HuH-7 (cell line): ENCODE measurements at regions not wholly inside any gene's neighbourhood (a gene's known extent, or its start where the extent isn't known, plus 50 kb on each side); places are given as distances from the start of the nearest gene placed in this dataset.

ENCODE experiments used
- DNase-seq: peaks from one replicate; pipeline ENCODE4 v3.0.0; 2011; ENCODE audit warnings: low spot score

GRCh38 chr16:51430716-51431369 is 279.8 kb upstream of the SALL1 start:
- no peak for DNase-seq

GRCh38 chr16:51429041-51429440 is 278.0 kb upstream of the SALL1 start:
- no peak for DNase-seq

GRCh38 chr16:51427085-51427484 is 276.0 kb upstream of the SALL1 start:
- DNase-seq: no peak

GRCh38 chr16:51426276-51426675 is 275.2 kb upstream of the SALL1 start:
- no peak for DNase-seq

GRCh38 chr16:51420247-51420646 is 269.2 kb upstream of the SALL1 start:
- DNase-seq: no peak

- DNase-seq: no peak
These were observed 268.7 kb upstream of the SALL1 start for GRCh38 chr16:51419768-51420167.

GRCh38 chr16:51418258-51418657 is 267.2 kb upstream of the SALL1 start:
- DNase-seq: no peak

- DNase-seq: no peak
These were observed 265.9 kb upstream of the SALL1 start for GRCh38 chr16:51416926-51417325.

- DNase-seq: no peak
These were observed 259.1 kb upstream of the SALL1 start for GRCh38 chr16:51410125-51410524.

- no peak for DNase-seq
These were observed 258.1 kb upstream of the SALL1 start for GRCh38 chr16:51409001-51409675.

- no peak for DNase-seq
These were observed 257.3 kb upstream of the SALL1 start for GRCh38 chr16:51408357-51408756.

GRCh38 chr16:51407921-51408320 is 256.9 kb upstream of the SALL1 start:
- no peak for DNase-seq

- no peak for DNase-seq
These were observed 256.1 kb upstream of the SALL1 start for GRCh38 chr16:51407199-51407598.

GRCh38 chr16:51405361-51405760 is 254.3 kb upstream of the SALL1 start:
- DNase-seq: no peak

- no peak for DNase-seq
These were observed 253.3 kb upstream of the SALL1 start for GRCh38 chr16:51404386-51404785.

- DNase-seq: no peak
These were observed 251.7 kb upstream of the SALL1 start for GRCh38 chr16:51402785-51403184.

GRCh38 chr16:51402298-51402697 is 251.2 kb upstream of the SALL1 start:
- DNase-seq: no peak

GRCh38 chr16:51401673-51402072 is 250.6 kb upstream of the SALL1 start:
- no peak for DNase-seq

GRCh38 chr16:51399908-51400670 is 249.0 kb upstream of the SALL1 start:
- no peak for DNase-seq

- no peak for DNase-seq
These were observed 243.4 kb upstream of the SALL1 start for GRCh38 chr16:51394421-51394820.

- no peak for DNase-seq
These were observed 242.4 kb upstream of the SALL1 start for GRCh38 chr16:51393381-51394005.

GRCh38 chr16:51392521-51393187 is 241.6 kb upstream of the SALL1 start:
- DNase-seq: no peak
